HCT116 (cell line): ENCODE measurements at regions not wholly inside any gene's neighbourhood (a gene's known extent, or its start where the extent isn't known, plus 50 kb on each side); places are given as distances from the start of the nearest gene placed in this dataset.

ENCODE experiments used
- ATAC-seq: fragments of 200-7000 bp; cut with Tn5 transposase; 2 replicates; pipeline ENCODE4 v1.9.1; 2020; ENCODE audit warnings: mild to moderate bottlenecking, moderate library complexity
- BruUV-seq: library from RNA; stranded (reverse); fragments of 400-500 nt; replicated peaks from 2 replicates; lab custom pipeline; 2021; lab: Mats Ljungman, UMichigan
- CTCF ChIA-PET: fragments of 300-600 bp; sonication (Branson Sonifier 250); formaldehyde crosslinking; loops from one replicate; lab custom pipeline; 2021; ENCODE audit warnings: antibody characterized with exemption; lab: Charles Lee
- POLR2A ChIA-PET: fragments of 300-600, 350-600 bp; sonication (Branson Sonifier 250); formaldehyde crosslinking; loops from one replicate; lab custom pipeline; 2021; ENCODE audit warnings: antibody characterized with exemption; lab: Charles Lee
- RAD21 ChIA-PET, 2 experiments: fragments of 300-600 bp; sonication (Branson Sonifier 250); formaldehyde crosslinking; loops; one replicate each; lab custom pipeline; 2023; ENCODE audit warnings: low total read pairs in 2 of 2; ENCODE audit not compliant: uncharacterized antibody in 2 of 2, unreplicated experiment in 2 of 2, low non-redundant PET in 1 of 2; lab: Charles Lee
- DNase-seq: peaks from one replicate; pipeline ENCODE4 v3.0.0-alpha.2; 2010; ENCODE audit warnings: low read depth, low spot score
- H2AFZ ChIP-seq: fragments of 200-600 bp; shearing (Covaris generic), sonication (generic); 2 replicates; pipeline ENCODE4 v1.6.1; 2017; ENCODE audit warnings: low read depth, mixed run types, mixed read lengths, antibody characterized with exemption, low read length; ENCODE audit not compliant: poor library complexity, severe bottlenecking
- H3K27ac ChIP-seq: 2 replicates; pipeline ENCODE4 v1.5.1; 2012; ENCODE audit warnings: low read depth, low read length
- H3K27me3 ChIP-seq: fragments of 200-600 bp; sonication (generic); 2 replicates; pipeline ENCODE4 v1.6.1; 2016; ENCODE audit warnings: mixed run types, low read length, mixed read lengths; ENCODE audit not compliant: insufficient read depth
- H3K36me3 ChIP-seq, 2 experiments: fragments of 200-500 bp in 1 of 2; fragments of 200-600 bp in 1 of 2; sonication (Bioruptor generic) in 1 of 2; sonication (generic) in 1 of 2; 2 replicates each; pipeline versions ENCODE4 v1.5.1 to v1.6.1; 2014 to 2016; ENCODE audit warnings: low read length in 2 of 2, inconsistent platforms in 1 of 2, mixed read lengths in 1 of 2, mixed run types in 1 of 2; ENCODE audit not compliant: insufficient read depth in 2 of 2, control insufficient read depth in 1 of 2
- H3K4me1 ChIP-seq, 2 experiments: fragments of 200-600 bp in 1 of 2; sonication (generic) in 1 of 2; 2 replicates each; pipeline versions ENCODE4 v1.5.1 to v1.6.1; 2012 to 2017; ENCODE audit warnings: low read length in 2 of 2, inconsistent platforms in 1 of 2, mild to moderate bottlenecking in 1 of 2, mixed read lengths in 1 of 2, mixed run types in 1 of 2, moderate library complexity in 1 of 2; ENCODE audit not compliant: insufficient read depth in 2 of 2, control insufficient read depth in 1 of 2
- H3K4me2 ChIP-seq: fragments of 200-600 bp; sonication (generic); 2 replicates; pipeline ENCODE4 v1.6.1; 2017; ENCODE audit warnings: mixed run types, low read length, mixed read lengths
- H3K4me3 ChIP-seq, 2 experiments: fragments of 200-600 bp in 1 of 2; sonication (generic) in 1 of 2; replicated peaks in 1 of 2; 2 replicates each; pipeline ENCODE4 v1.5.1; 2011 to 2016; ENCODE audit warnings: low read length in 2 of 2, control low read depth in 1 of 2, low read depth in 1 of 2, mild to moderate bottlenecking in 1 of 2, mixed read lengths in 1 of 2, mixed run types in 1 of 2
- H3K79me2 ChIP-seq: fragments of 200-600 bp; sonication (generic); 2 replicates; pipeline ENCODE4 v1.6.1; 2017; ENCODE audit warnings: mild to moderate bottlenecking, mixed run types, low read length, moderate library complexity, mixed read lengths; ENCODE audit not compliant: insufficient read depth
- H3K9ac ChIP-seq: fragments of 200-600 bp; sonication (generic); 2 replicates; pipeline ENCODE4 v1.6.1; 2016; ENCODE audit warnings: low read length, mixed read lengths
- H3K9me2 ChIP-seq: fragments of 200-600 bp; sonication (generic), shearing (Covaris generic); 2 replicates; pipeline ENCODE4 v1.6.1; 2017; ENCODE audit warnings: mixed run types, mild to moderate bottlenecking, moderate library complexity; ENCODE audit not compliant: insufficient read depth
- H3K9me3 ChIP-seq, 2 experiments: fragments of 200-500 bp in 1 of 2; fragments of 200-600 bp in 1 of 2; sonication (Bioruptor generic) in 1 of 2; sonication (generic) in 1 of 2; 2 replicates each; pipeline ENCODE4 v1.6.1; 2014 to 2017; ENCODE audit warnings: low read length in 2 of 2, mixed read lengths in 2 of 2, inconsistent platforms in 1 of 2, low read depth in 1 of 2, mild to moderate bottlenecking in 1 of 2, mixed run types in 1 of 2, moderate library complexity in 1 of 2; ENCODE audit not compliant: control insufficient read depth in 1 of 2, insufficient read depth in 1 of 2
- H4K20me1 ChIP-seq: fragments of 200-600 bp; sonication (generic), shearing (Covaris generic); 2 replicates; pipeline ENCODE4 v1.6.1; 2017; ENCODE audit warnings: mixed run types, mild to moderate bottlenecking, moderate library complexity; ENCODE audit not compliant: insufficient read depth
- ATF3 ChIP-seq: IDR thresholded peaks from 2 replicates; pipeline ENCODE4 v1.6.1; 2012
- CBX3 ChIP-seq: IDR thresholded peaks from 2 replicates; pipeline ENCODE4 v1.6.1; 2012; ENCODE audit warnings: low read depth
- EGR1 ChIP-seq: IDR thresholded peaks from 2 replicates; pipeline ENCODE4 v1.6.1; 2012; ENCODE audit warnings: low read depth
- ELF1 ChIP-seq: IDR thresholded peaks from 2 replicates; pipeline ENCODE4 v1.6.1; 2012; ENCODE audit warnings: low read depth, borderline replicate concordance
- EZH2 ChIP-seq: fragments of 200-600 bp; sonication (generic); IDR thresholded peaks from 2 replicates; pipeline ENCODE4 v1.6.1; 2017; ENCODE audit warnings: antibody characterized with exemption, mixed run types
- EZH2phosphoT487 ChIP-seq: fragments of 200-600 bp; IDR thresholded peaks from 2 replicates; pipeline ENCODE4 v1.6.1; 2018; ENCODE audit warnings: antibody characterized with exemption, borderline replicate concordance
- FOSL1 ChIP-seq: IDR thresholded peaks from 2 replicates; pipeline ENCODE4 v1.6.1; 2012; ENCODE audit warnings: low read depth
- JUND ChIP-seq: IDR thresholded peaks from 2 replicates; pipeline ENCODE4 v1.6.1; 2012
- SIN3A ChIP-seq: IDR thresholded peaks from 2 replicates; pipeline ENCODE4 v1.6.1; 2012; ENCODE audit warnings: low read depth
- SRF ChIP-seq: IDR thresholded peaks from 2 replicates; pipeline ENCODE4 v1.6.1; 2012; ENCODE audit warnings: low read depth
- TCF7L2 ChIP-seq: IDR thresholded peaks from 2 replicates; pipeline ENCODE4 v1.7.0; 2011; ENCODE audit warnings: borderline replicate concordance, inconsistent platforms; ENCODE audit not compliant: insufficient read depth, insufficient read length; ENCODE audit errors: extremely low read depth
- YY1 ChIP-seq: IDR thresholded peaks from 2 replicates; pipeline ENCODE4 v1.6.1; 2011; ENCODE audit warnings: low read length, low read depth, moderate library complexity, mild to moderate bottlenecking; ENCODE audit not compliant: insufficient replicate concordance; ENCODE audit errors: extremely low read depth
- ZFX ChIP-seq: fragments of 450-650 bp; IDR thresholded peaks from 2 replicates; pipeline ENCODE4 v1.6.1; 2017
- intact Hi-C: fragments of 100-400 bp; cut with micrococcal nuclease; formaldehyde crosslinking; loops from 2 replicates; pipeline ENCODE4 v1.10.0; 2022
- TF ChIP-seq, protein P1 (sequence below): IDR thresholded peaks from 2 replicates; pipeline ENCODE4 v1.6.1; 2012; ENCODE audit warnings: low read depth
- TF ChIP-seq, protein P2 (sequence below), 3 experiments: fragments of 200-600 bp in 1 of 3; sonication (generic) in 1 of 3; IDR thresholded peaks in 2 of 3; conservative IDR thresholded peaks in 1 of 3; 2 replicates each; pipeline ENCODE4 v1.5.1; 2012 to 2017; ENCODE audit warnings: low read depth in 2 of 3, low read length in 2 of 3, antibody characterized with exemption in 1 of 3, borderline replicate concordance in 1 of 3, control low read depth in 1 of 3, mild to moderate bottlenecking in 1 of 3, mixed read lengths in 1 of 3, mixed run types in 1 of 3, moderate library complexity in 1 of 3; ENCODE audit not compliant: insufficient read depth in 1 of 3

GRCh38 chr10:33579996-33580395 is 245.5 kb upstream of the NRP1 start:
- ChIA-PET RAD21 (no interaction called here), CTCF (no interaction called here), POLR2A (no interaction called here)
- intact Hi-C loops = no loop called here
- no peaks in the 10 kb centered on the region for H3K79me2 ChIP-seq
- no TSS peak for BruUV-seq
- no peak overlapping the region for H2AFZ ChIP-seq
- no peak overlapping the region for H3K4me2 ChIP-seq
- H3K9me2 ChIP-seq = no peaks in the 10 kb centered on the region
- H3K36me3 ChIP-seq = no peaks in the 10 kb centered on the region
- H3K9ac ChIP-seq = no peak overlapping the region
- TF ChIP-seq CBX3 (no peak), YY1 (no peak), JUND (no peak), EGR1 (no peak), ZFX (no peak)
- TF ChIP-seq, protein P1, sequence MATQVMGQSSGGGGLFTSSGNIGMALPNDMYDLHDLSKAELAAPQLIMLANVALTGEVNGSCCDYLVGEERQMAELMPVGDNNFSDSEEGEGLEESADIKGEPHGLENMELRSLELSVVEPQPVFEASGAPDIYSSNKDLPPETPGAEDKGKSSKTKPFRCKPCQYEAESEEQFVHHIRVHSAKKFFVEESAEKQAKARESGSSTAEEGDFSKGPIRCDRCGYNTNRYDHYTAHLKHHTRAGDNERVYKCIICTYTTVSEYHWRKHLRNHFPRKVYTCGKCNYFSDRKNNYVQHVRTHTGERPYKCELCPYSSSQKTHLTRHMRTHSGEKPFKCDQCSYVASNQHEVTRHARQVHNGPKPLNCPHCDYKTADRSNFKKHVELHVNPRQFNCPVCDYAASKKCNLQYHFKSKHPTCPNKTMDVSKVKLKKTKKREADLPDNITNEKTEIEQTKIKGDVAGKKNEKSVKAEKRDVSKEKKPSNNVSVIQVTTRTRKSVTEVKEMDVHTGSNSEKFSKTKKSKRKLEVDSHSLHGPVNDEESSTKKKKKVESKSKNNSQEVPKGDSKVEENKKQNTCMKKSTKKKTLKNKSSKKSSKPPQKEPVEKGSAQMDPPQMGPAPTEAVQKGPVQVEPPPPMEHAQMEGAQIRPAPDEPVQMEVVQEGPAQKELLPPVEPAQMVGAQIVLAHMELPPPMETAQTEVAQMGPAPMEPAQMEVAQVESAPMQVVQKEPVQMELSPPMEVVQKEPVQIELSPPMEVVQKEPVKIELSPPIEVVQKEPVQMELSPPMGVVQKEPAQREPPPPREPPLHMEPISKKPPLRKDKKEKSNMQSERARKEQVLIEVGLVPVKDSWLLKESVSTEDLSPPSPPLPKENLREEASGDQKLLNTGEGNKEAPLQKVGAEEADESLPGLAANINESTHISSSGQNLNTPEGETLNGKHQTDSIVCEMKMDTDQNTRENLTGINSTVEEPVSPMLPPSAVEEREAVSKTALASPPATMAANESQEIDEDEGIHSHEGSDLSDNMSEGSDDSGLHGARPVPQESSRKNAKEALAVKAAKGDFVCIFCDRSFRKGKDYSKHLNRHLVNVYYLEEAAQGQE = no peak
- no peak overlapping the region for H3K27ac ChIP-seq
- H3K4me3 ChIP-seq = no peak overlapping the region
- H3K4me1 ChIP-seq = no peaks in the 10 kb centered on the region
- no peaks in the 10 kb centered on the region for H3K9me3 ChIP-seq
- DNase-seq = no peak
- H3K27me3 ChIP-seq = no peaks in the 10 kb centered on the region
- no peaks in the 10 kb centered on the region for H4K20me1 ChIP-seq
- ATAC-seq = no peak

DNA sequence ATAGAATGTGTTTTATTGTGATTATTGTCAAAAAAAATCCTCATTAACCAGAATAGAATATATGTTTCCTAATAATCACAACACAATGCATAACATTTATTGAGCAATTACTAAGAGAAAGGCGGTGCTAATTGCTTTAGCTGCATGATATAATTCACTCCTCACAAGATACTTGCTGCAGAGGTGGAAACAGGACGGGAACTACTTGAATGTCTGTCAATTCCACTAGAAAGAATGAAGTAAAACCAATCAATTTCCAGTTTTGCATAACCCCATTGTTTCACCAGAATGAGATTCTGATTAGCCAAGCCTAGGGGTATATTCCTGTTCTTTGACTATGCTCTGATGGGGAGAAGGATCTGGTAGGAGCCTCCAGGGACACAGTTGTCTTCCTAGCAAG is 239.1 kb upstream of the NRP1 start:
- intact Hi-C loops = no loop called here
- POLR2A ChIA-PET = no interaction called here
- Histone ChIP-seq H3K27me3 (no peaks in the 10 kb centered on the region), H3K4me3 (no peak overlapping the region), H3K9me3 (no peaks in the 10 kb centered on the region), H3K9me2 (no peaks in the 10 kb centered on the region), H3K36me3 (no peaks in the 10 kb centered on the region), H3K27ac (no peak overlapping the region), H4K20me1 (no peaks in the 10 kb centered on the region), H3K4me1 (no peaks in the 10 kb centered on the region), H3K79me2 (no peaks in the 10 kb centered on the region), H2AFZ (no peak overlapping the region), H3K9ac (no peak overlapping the region), H3K4me2 (no peak overlapping the region)
- CTCF ChIA-PET = no interaction called here
- ATAC-seq = no peak
- DNase-seq = no peak
- no TSS peak for BruUV-seq
- RAD21 ChIA-PET = no interaction called here
- no peak for TF ChIP-seq TCF7L2
- no peak for TF ChIP-seq ATF3
- TF ChIP-seq EZH2 = no peak
- no peak for TF ChIP-seq EGR1
- no peak for TF ChIP-seq SRF
- no peak for TF ChIP-seq FOSL1
- no peak for TF ChIP-seq SIN3A
- TF ChIP-seq, protein P2, sequence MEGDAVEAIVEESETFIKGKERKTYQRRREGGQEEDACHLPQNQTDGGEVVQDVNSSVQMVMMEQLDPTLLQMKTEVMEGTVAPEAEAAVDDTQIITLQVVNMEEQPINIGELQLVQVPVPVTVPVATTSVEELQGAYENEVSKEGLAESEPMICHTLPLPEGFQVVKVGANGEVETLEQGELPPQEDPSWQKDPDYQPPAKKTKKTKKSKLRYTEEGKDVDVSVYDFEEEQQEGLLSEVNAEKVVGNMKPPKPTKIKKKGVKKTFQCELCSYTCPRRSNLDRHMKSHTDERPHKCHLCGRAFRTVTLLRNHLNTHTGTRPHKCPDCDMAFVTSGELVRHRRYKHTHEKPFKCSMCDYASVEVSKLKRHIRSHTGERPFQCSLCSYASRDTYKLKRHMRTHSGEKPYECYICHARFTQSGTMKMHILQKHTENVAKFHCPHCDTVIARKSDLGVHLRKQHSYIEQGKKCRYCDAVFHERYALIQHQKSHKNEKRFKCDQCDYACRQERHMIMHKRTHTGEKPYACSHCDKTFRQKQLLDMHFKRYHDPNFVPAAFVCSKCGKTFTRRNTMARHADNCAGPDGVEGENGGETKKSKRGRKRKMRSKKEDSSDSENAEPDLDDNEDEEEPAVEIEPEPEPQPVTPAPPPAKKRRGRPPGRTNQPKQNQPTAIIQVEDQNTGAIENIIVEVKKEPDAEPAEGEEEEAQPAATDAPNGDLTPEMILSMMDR (IDR thresholded peaks at IDR 0.05 in 2 of 3, conservative IDR thresholded peaks at IDR 0.05 in 1 of 3; ENCODE audit: borderline replicate concordance in 1 of 3, insufficient read depth in 1 of 3, low read depth in 2 of 3, low read length in 2 of 3) = no peak
- TF ChIP-seq ELF1 = no peak
- no peak for TF ChIP-seq EZH2phosphoT487
- TF ChIP-seq YY1 = no peak
